NCI-H2107 treated with DMSO at 0.1 percent for 48 hours (cell line): ENCODE measurements at regions not wholly inside any gene's neighbourhood (a gene's known extent, or its start where the extent isn't known, plus 50 kb on each side); places are given as distances from the start of the nearest gene placed in this dataset.
"Not testable (repeated sequence)": the region's sequence is repeated elsewhere in the genome, so short reads cannot be mapped to it uniquely, and the experiment has no call there.

Experiments
- DNase-seq: peaks from one replicate; lab custom pipeline; 2025; ENCODE audit not compliant: unreplicated experiment; lab: John Stamatoyannopoulos, UW

GRCh38 chr3:87503900-87504498, 227.6 kb upstream of the POU1F1 start:
- DNase-seq = peak; percentile 83

GRCh38 chr3:87501076-87501475, 224.7 kb upstream of the POU1F1 start:
- DNase-seq = no peak

GRCh38 chr3:87498358-87499080, 222.1 kb upstream of the POU1F1 start:
- DNase-seq = no peak

- no peak for DNase-seq
Observed at GRCh38 chr3:87495938-87496337, 219.6 kb upstream of the POU1F1 start.

GRCh38 chr3:87494264-87494663, 217.9 kb upstream of the POU1F1 start:
- DNase-seq = no peak

- no peak for DNase-seq
Observed at GRCh38 chr3:87491843-87492242, 215.5 kb upstream of the POU1F1 start.

GRCh38 chr3:87489892-87490291, 213.5 kb upstream of the POU1F1 start:
- no peak for DNase-seq

GRCh38 chr3:87488765-87489164, 212.4 kb upstream of the POU1F1 start:
- no peak for DNase-seq

- not testable (repeated sequence) for DNase-seq
Observed at GRCh38 chr3:87486635-87487034, 210.3 kb upstream of the POU1F1 start.

GRCh38 chr3:87486115-87486514, 209.7 kb upstream of the POU1F1 start:
- DNase-seq = no peak

- no peak for DNase-seq
Observed at GRCh38 chr3:87478716-87479115, 202.3 kb upstream of the POU1F1 start.

- DNase-seq = no peak
Observed at GRCh38 chr3:87473944-87474343, 197.6 kb upstream of the POU1F1 start.

GRCh38 chr3:87468938-87469337, 192.6 kb upstream of the POU1F1 start:
- no peak for DNase-seq

- DNase-seq = no peak
Observed at GRCh38 chr3:87468235-87468634, 191.9 kb upstream of the POU1F1 start.

- DNase-seq = no peak
Observed at GRCh38 chr3:87462228-87462627, 185.8 kb upstream of the POU1F1 start.

- DNase-seq = no peak
Observed at GRCh38 chr3:87461443-87461842, 185.1 kb upstream of the POU1F1 start.

- DNase-seq = no peak
Observed at GRCh38 chr3:87461036-87461435, 184.7 kb upstream of the POU1F1 start.

GRCh38 chr3:87448558-87448957, 172.2 kb upstream of the POU1F1 start:
- DNase-seq = no peak

- DNase-seq = no peak
Observed at GRCh38 chr3:87446849-87447387, 170.5 kb upstream of the POU1F1 start.

GRCh38 chr3:87442470-87442869, 166.1 kb upstream of the POU1F1 start:
- no peak for DNase-seq

- DNase-seq = no peak
Observed at GRCh38 chr3:87437765-87438164, 161.4 kb upstream of the POU1F1 start.

GRCh38 chr3:87436781-87437543, 160.6 kb upstream of the POU1F1 start:
- no peak for DNase-seq
